ENCODE measurements at regions not wholly inside any gene's neighbourhood (a gene's known extent, or its start where the extent isn't known, plus 50 kb on each side); places are given as distances from the start of the nearest gene placed in this dataset.
A peak's percentile ranks its signal among the peaks of the same experiment; 100 is the strongest.

DNA sequence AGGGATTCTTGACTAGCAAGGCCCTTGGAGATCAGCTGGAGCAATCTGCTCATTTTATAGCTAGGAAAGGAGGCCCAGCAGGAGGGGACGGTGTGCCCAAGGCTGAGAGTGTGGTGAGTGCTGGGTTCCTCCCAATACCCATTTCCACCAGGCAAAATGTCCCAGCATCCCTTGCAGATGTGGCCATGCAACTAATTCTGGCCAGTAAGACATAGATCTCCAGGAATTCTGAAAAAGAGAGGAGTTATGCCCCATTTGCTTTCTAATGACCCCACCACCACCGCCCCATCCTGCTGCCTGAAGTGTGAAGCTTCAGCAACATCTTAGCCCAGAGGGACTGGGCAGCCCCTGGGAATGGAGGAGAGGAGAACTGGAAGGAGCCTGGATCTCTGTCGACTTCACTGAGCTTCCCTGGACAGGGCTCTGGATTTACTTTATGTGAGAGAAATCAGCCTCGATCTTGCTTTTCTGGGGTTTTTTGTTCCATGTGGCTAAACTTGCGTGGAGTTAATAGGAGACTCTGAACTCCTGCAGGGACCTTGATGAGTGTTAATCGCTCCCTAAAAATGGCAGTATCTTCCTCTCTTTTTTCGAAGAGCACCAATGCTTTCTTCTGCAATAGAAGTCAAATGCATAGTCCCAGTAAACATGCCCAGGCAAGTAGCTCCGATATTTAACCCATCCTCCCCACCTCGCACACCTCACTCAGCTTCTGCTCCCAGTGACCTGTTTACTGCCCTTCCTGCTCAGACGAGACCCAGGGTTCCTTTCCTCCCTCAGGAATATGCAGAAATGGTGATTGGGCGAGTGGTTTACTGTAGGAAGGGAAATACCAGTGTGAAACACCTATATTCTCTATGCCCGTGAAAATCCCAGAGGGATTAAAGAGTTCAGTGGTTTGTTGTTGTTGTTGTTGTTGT, 127.5 kb upstream of the GPR26 start:
- H3K4me1 ChIP-seq = no peaks in the 10 kb centered on the region
- peaks cover 0 to 3% of the 10 kb centered on the region in 2 donors for H3K9me3 ChIP-seq
- peak; percentile 48 for DNase-seq (ENCODE audit: low spot score)
- TF ChIP-seq, protein P1, sequence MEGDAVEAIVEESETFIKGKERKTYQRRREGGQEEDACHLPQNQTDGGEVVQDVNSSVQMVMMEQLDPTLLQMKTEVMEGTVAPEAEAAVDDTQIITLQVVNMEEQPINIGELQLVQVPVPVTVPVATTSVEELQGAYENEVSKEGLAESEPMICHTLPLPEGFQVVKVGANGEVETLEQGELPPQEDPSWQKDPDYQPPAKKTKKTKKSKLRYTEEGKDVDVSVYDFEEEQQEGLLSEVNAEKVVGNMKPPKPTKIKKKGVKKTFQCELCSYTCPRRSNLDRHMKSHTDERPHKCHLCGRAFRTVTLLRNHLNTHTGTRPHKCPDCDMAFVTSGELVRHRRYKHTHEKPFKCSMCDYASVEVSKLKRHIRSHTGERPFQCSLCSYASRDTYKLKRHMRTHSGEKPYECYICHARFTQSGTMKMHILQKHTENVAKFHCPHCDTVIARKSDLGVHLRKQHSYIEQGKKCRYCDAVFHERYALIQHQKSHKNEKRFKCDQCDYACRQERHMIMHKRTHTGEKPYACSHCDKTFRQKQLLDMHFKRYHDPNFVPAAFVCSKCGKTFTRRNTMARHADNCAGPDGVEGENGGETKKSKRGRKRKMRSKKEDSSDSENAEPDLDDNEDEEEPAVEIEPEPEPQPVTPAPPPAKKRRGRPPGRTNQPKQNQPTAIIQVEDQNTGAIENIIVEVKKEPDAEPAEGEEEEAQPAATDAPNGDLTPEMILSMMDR (IDR thresholded peaks at IDR 0.05) = no peak
- no peaks in the 10 kb centered on the region for H3K36me3 ChIP-seq
- H3K27me3 ChIP-seq = no peaks in the 10 kb centered on the region
- H3K4me3 ChIP-seq = no peak overlapping the region
- no peak overlapping the region for H3K27ac ChIP-seq

DNA sequence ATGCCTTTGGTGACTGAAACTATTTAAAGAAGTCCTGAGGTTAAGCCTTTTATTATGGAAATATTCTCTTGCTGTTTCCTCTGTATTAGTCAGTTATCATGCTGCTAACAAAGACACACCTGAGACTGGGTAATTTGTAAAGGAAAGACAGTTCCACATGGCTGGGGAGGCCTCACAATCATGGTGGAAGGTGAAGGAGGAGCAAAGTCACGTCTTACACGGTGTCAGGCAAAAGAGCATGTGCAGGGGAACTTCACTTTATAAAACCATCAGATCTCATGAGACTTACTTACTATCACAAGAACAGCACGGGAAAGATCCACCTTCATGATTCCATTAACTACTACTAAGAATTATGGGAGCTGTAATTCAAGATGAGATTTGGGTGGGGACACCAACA, 121.2 kb upstream of the GPR26 start:
- Histone ChIP-seq H3K36me3 (no peaks in the 10 kb centered on the region), H3K4me3 (no peak overlapping the region), H3K4me1 (no peaks in the 10 kb centered on the region), H3K27ac (no peak overlapping the region), H3K9me3 (peaks cover 0 to 15% of the 10 kb centered on the region in 2 donors), H3K27me3 (no peaks in the 10 kb centered on the region)
- TF ChIP-seq, protein P1 (IDR thresholded peaks at IDR 0.05) = no peak
- no peak for DNase-seq (ENCODE audit: low spot score)

DNA sequence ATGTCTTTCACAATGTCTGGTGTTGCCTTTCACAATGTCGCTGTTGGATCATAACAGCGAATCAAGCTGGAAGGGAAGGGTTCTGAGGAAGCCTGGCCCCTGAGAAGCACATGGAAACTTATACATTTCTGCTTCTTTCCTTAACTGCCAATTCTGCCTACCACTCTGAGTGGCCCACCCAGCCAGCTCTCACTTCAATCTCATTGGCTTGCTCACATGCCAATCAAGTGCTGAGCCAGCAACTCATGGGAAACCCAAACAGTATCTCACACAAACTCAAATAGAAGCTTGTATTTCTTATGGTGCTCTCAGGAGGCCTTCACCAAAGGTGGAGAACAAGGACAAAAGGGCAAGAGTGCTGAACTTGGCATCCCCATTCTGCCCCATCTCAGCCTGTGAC, 117.4 kb upstream of the GPR26 start:
- DNase-seq (ENCODE audit: low spot score) = no peak
- H3K36me3 ChIP-seq = no peaks in the 10 kb centered on the region
- TF ChIP-seq, protein P1 (IDR thresholded peaks at IDR 0.05) = no peak
- H3K4me3 ChIP-seq = no peak overlapping the region
- H3K27ac ChIP-seq = no peak overlapping the region
- H3K4me1 ChIP-seq = no peaks in the 10 kb centered on the region
- H3K27me3 ChIP-seq = no peaks in the 10 kb centered on the region
- H3K9me3 ChIP-seq = peaks cover 0 to 11% of the 10 kb centered on the region in 2 donors

DNA sequence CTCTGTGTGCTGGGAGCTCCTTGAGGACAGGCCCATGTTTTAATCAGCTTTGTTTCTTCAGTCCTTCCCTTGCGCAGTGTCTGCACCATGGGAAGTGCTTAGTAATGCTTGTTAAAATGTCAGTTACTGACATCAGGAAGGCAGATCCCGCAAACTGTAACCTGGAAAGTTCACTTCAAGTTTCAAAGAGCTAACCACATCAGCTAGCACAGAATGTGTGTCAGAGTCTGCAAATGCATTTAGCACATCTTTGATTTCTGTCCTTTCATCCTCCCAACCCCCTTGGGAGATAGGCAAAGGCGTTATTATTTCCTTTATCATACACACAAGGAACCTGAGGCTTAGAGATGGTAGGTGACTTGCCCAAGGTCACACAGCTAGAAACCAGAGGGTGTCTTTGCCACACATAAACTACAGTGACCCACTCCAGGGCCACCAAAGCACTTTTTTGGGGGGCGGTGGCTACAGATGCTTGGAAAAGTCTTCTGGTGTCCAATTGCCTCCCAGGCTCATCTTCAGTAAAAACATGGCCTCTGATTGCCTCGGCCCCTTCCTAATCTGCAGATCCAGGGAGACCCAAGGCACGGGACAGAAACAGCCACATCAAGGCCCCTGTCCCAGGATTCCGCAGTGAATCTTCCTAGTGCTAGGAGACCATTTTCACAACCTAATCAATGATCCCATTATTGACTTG, 116.2 kb upstream of the GPR26 start:
- Histone ChIP-seq H3K4me1 (no peaks in the 10 kb centered on the region), H3K27me3 (no peaks in the 10 kb centered on the region), H3K36me3 (no peaks in the 10 kb centered on the region), H3K4me3 (no peak overlapping the region), H3K9me3 (no peaks in the 10 kb centered on the region), H3K27ac (no peak overlapping the region)
- no peak for DNase-seq (ENCODE audit: low spot score)
- TF ChIP-seq, protein P1 (IDR thresholded peaks at IDR 0.05) = no peak

DNA sequence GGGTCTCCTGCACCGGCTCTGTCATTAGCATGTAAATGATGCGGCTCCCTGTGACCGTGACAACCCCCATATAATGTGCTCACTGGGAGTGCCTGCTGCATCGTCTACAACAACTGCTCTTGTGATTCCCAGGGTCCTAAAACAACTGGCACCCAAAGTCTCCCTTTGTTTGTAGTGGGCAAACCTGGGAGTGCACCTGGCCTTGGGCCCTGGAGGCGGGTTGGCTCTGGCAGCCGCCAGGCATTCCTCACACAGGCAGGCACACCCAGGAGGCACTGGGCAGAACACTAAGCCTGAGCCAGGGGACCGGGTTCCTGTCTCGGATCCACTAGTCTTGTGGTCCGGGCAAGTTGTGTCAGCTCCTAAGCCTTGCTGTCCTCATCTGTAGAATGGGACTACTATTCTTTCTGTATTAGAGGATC, 115.5 kb upstream of the GPR26 start:
- Histone ChIP-seq H3K9me3 (no peaks in the 10 kb centered on the region), H3K4me3 (no peak overlapping the region), H3K4me1 (no peaks in the 10 kb centered on the region), H3K27ac (no peak overlapping the region), H3K27me3 (no peaks in the 10 kb centered on the region), H3K36me3 (no peaks in the 10 kb centered on the region)
- DNase-seq (ENCODE audit: low spot score) = no peak
- TF ChIP-seq, protein P1 (IDR thresholded peaks at IDR 0.05) = no peak

All from right atrium auricular region (tissue), 2 donors.